ENCODE measurements at regions not wholly inside any gene's neighbourhood (a gene's known extent, or its start where the extent isn't known, plus 50 kb on each side); places are given as distances from the start of the nearest gene placed in this dataset.

- Histone ChIP-seq H3K9me3 (ENCODE audit: low read length) (no peaks in the 10 kb centered on the region), H3K9me2 (ENCODE audit: insufficient read depth, low read length) (no peaks in the 10 kb centered on the region), H4K20me1 (ENCODE audit: insufficient read depth) (no peaks in the 10 kb centered on the region), H3K27me3 (ENCODE audit: insufficient read depth, low read depth, low read length) (no peaks in the 10 kb centered on the region), H3K4me2 (ENCODE audit: low read length) (no peak overlapping the region), H3K79me2 (replicated peaks; ENCODE audit: insufficient read depth, low read length) (no peaks in the 10 kb centered on the region), H3K36me3 (ENCODE audit: insufficient read depth, low read length) (no peaks in the 10 kb centered on the region), H2AFZ (ENCODE audit: low read depth, low read length) (no peak overlapping the region), H3K9ac (ENCODE audit: low read length) (no peak overlapping the region), H3K4me3 (ENCODE audit: low read length) (no peak overlapping the region), H3K27ac (ENCODE audit: low read length) (no peak overlapping the region), H3F3A (ENCODE audit: insufficient read depth, low read length, poor library complexity, severe bottlenecking) (no peaks in the 10 kb centered on the region)
- no peak for TF ChIP-seq SMC3 (conservative IDR thresholded peaks at IDR 0.05; ENCODE audit: poor library complexity)
- no peak for TF ChIP-seq EP300 (conservative IDR thresholded peaks at IDR 0.05; ENCODE audit: poor library complexity, severe bottlenecking)
- TF ChIP-seq RAD21 (conservative IDR thresholded peaks at IDR 0.05) = no peak
- no peak for TF ChIP-seq REST (IDR thresholded peaks at IDR 0.05; ENCODE audit: borderline replicate concordance)
- no peak for TF ChIP-seq POLR2AphosphoS5 (IDR thresholded peaks at IDR 0.05)
- TF ChIP-seq EZH2 (IDR thresholded peaks at IDR 0.05; ENCODE audit: borderline replicate concordance, insufficient read depth, low read length, poor library complexity, severe bottlenecking) = no peak
- TF ChIP-seq CTCF (IDR thresholded peaks at IDR 0.05; ENCODE audit: poor library complexity, severe bottlenecking) = no peak
- TF ChIP-seq MXI1 (conservative IDR thresholded peaks at IDR 0.05; ENCODE audit: poor library complexity, severe bottlenecking) = no peak
- TF ChIP-seq TAF1 (IDR thresholded peaks at IDR 0.05; ENCODE audit: low read depth) = no peak
These were observed 122.9 kb upstream of the SPRY2 start for GRCh38 chr13:80463673-80464352.

GRCh38 chr13:80462567-80462966, 121.6 kb upstream of the SPRY2 start:
- Histone ChIP-seq H3K27me3 (ENCODE audit: insufficient read depth, low read depth, low read length) (no peaks in the 10 kb centered on the region), H3K79me2 (replicated peaks; ENCODE audit: insufficient read depth, low read length) (no peaks in the 10 kb centered on the region), H3F3A (ENCODE audit: insufficient read depth, low read length, poor library complexity, severe bottlenecking) (no peaks in the 10 kb centered on the region), H4K20me1 (ENCODE audit: insufficient read depth) (no peaks in the 10 kb centered on the region), H3K4me3 (ENCODE audit: low read length) (no peak overlapping the region), H3K9me3 (ENCODE audit: low read length) (no peaks in the 10 kb centered on the region), H3K4me2 (ENCODE audit: low read length) (no peak overlapping the region), H3K9ac (ENCODE audit: low read length) (no peak overlapping the region), H3K36me3 (ENCODE audit: insufficient read depth, low read length) (no peaks in the 10 kb centered on the region), H2AFZ (ENCODE audit: low read depth, low read length) (no peak overlapping the region), H3K27ac (ENCODE audit: low read length) (no peak overlapping the region), H3K9me2 (ENCODE audit: insufficient read depth, low read length) (no peaks in the 10 kb centered on the region)
- TF ChIP-seq MXI1 (conservative IDR thresholded peaks at IDR 0.05; ENCODE audit: poor library complexity, severe bottlenecking) (no peak), EP300 (conservative IDR thresholded peaks at IDR 0.05; ENCODE audit: poor library complexity, severe bottlenecking) (no peak), POLR2AphosphoS5 (IDR thresholded peaks at IDR 0.05) (no peak), CTCF (IDR thresholded peaks at IDR 0.05; ENCODE audit: poor library complexity, severe bottlenecking) (no peak), RAD21 (conservative IDR thresholded peaks at IDR 0.05) (no peak), TAF1 (IDR thresholded peaks at IDR 0.05; ENCODE audit: low read depth) (no peak), REST (IDR thresholded peaks at IDR 0.05; ENCODE audit: borderline replicate concordance) (no peak), SMC3 (conservative IDR thresholded peaks at IDR 0.05; ENCODE audit: poor library complexity) (no peak), EZH2 (IDR thresholded peaks at IDR 0.05; ENCODE audit: borderline replicate concordance, insufficient read depth, low read length, poor library complexity, severe bottlenecking) (no peak)
